HepG2 (cell line): ENCODE measurements at regions not wholly inside any gene's neighbourhood (a gene's known extent, or its start where the extent isn't known, plus 50 kb on each side); places are given as distances from the start of the nearest gene placed in this dataset.

Source experiments
- ATAC-seq: fragments of 200-7000 bp; cut with Tn5 transposase; 3 replicates; pipeline ENCODE4 v1.9.1; 2020; ENCODE audit warnings: mild to moderate bottlenecking, moderate library complexity
- BruUV-seq: library from RNA; stranded (reverse); fragments of 400-500 nt; replicated peaks from 2 replicates; lab custom pipeline; 2021; lab: Mats Ljungman, UMichigan
- CTCF ChIA-PET: fragments of 300-600 bp; formaldehyde crosslinking; extraction: SDS; loops from one replicate; lab custom pipeline; 2021; ENCODE audit warnings: low total read pairs, inconsistent platforms, low intra/inter-chr PET ratio; lab: Yijun Ruan, JAX
- POLR2A ChIA-PET: fragments of 350-600 bp; sonication (Branson Sonifier 250); formaldehyde crosslinking; loops from one replicate; lab custom pipeline; 2020; ENCODE audit warnings: antibody characterized with exemption, inconsistent platforms; lab: Yijun Ruan, JAX
- DNase-seq: peaks from one replicate; pipeline ENCODE4 v3.0.0-alpha.2; 2015; ENCODE audit warnings: low spot score
- FAIRE-seq: peaks from 3 replicates; lab custom pipeline; 2011; peaks lifted over from hg19 to GRCh38; lab: Jason Lieb, UNC
- H2AFZ ChIP-seq: one replicate; pipeline ENCODE4 v1.6.1; 2011; ENCODE audit warnings: low read length, inconsistent platforms
- H3K27ac ChIP-seq: fragments of 300-600 bp; 3 replicates; pipeline ENCODE4 v1.8.0; 2011; ENCODE audit warnings: mixed run types, mild to moderate bottlenecking, mixed read lengths, low read length, inconsistent platforms; ENCODE audit not compliant: insufficient read depth; ENCODE audit errors: extremely low read length
- H3K27me3 ChIP-seq, 2 experiments: fragments of 200-600 bp in 1 of 2; 2 replicates in 1 of 2; 3 replicates in 1 of 2; pipeline versions ENCODE4 v1.6.0 to v1.8.0; 2011; ENCODE audit warnings: low read length in 2 of 2, mild to moderate bottlenecking in 2 of 2, moderate library complexity in 2 of 2, inconsistent platforms in 1 of 2; ENCODE audit not compliant: insufficient read depth in 2 of 2, control insufficient read depth in 1 of 2
- H3K36me3 ChIP-seq, 2 experiments: fragments of 200-600 bp in 1 of 2; replicated peaks in 1 of 2; 2 replicates in 1 of 2; 3 replicates in 1 of 2; pipeline versions ENCODE4 v1.5.1 to v1.8.0; 2011; ENCODE audit warnings: low read length in 2 of 2, inconsistent platforms in 1 of 2; ENCODE audit not compliant: insufficient read depth in 2 of 2, control insufficient read depth in 1 of 2
- H3K4me1 ChIP-seq: 2 replicates; pipeline ENCODE4 v1.5.1; 2012; ENCODE audit warnings: low read length, inconsistent platforms; ENCODE audit not compliant: insufficient read depth
- H3K4me2 ChIP-seq: 2 replicates; pipeline ENCODE4 v1.6.0; 2011; ENCODE audit warnings: low read depth, low read length, inconsistent platforms
- H3K4me3 ChIP-seq, 3 experiments: fragments of 200-600 bp in 1 of 3; sonication (generic), shearing (Covaris generic) in 1 of 3; replicated peaks in 1 of 3; 2 replicates each; pipeline ENCODE4 v1.5.1; 2011 to 2016; ENCODE audit warnings: low read length in 3 of 3, inconsistent platforms in 2 of 3, low read depth in 2 of 3, mild to moderate bottlenecking in 2 of 3, control low read depth in 1 of 3, mixed read lengths in 1 of 3; ENCODE audit not compliant: insufficient read depth in 1 of 3
- H3K79me2 ChIP-seq: one replicate; pipeline ENCODE4 v1.6.1; 2011; ENCODE audit warnings: low read length, inconsistent platforms; ENCODE audit not compliant: insufficient read depth
- H3K9ac ChIP-seq: 2 replicates; pipeline ENCODE4 v1.6.0; 2011; ENCODE audit warnings: mild to moderate bottlenecking, low read depth, low read length, inconsistent platforms; ENCODE audit not compliant: insufficient read depth
- H3K9me3 ChIP-seq: 2 replicates; pipeline ENCODE4 v1.5.1; 2012; ENCODE audit warnings: mild to moderate bottlenecking, low read length
- H4K20me1 ChIP-seq: 2 replicates; pipeline ENCODE4 v1.6.0; 2011; ENCODE audit warnings: inconsistent platforms, mild to moderate bottlenecking, low read length, moderate library complexity; ENCODE audit not compliant: insufficient read depth
- NFKB2 ChIP-seq: sonication (generic); formaldehyde crosslinking; IDR thresholded peaks from 2 replicates; pipeline ENCODE4 v1.4.0; 2020; ENCODE audit warnings: missing genetic modification reagents, borderline replicate concordance
- PCBP2 ChIP-seq: fragments of 200-400 bp; formaldehyde crosslinking; optimal IDR thresholded peaks from 2 replicates; pipeline ENCODE3; 2018; ENCODE audit warnings: low read length, low read depth; ENCODE audit not compliant: poor library complexity, severe bottlenecking
- STAG1 ChIP-seq: sonication (generic); formaldehyde crosslinking; IDR thresholded peaks from 2 replicates; pipeline ENCODE4 v1.4.0; 2020; ENCODE audit warnings: missing genetic modification reagents
- ZNF768 ChIP-seq: sonication (generic); formaldehyde crosslinking; IDR thresholded peaks from 2 replicates; pipeline ENCODE4 v1.4.0; 2020; ENCODE audit warnings: missing genetic modification reagents
- WGBS: methylation state at CpG from one replicate; pipeline ENCODE4 v1.1.6; 2017; ENCODE audit warnings: low lambda C conversion rate; 5-methylcytosine and 5-hydroxymethylcytosine counted together
- in situ Hi-C: cut with HindIII; loops from 2 replicates; pipeline ENCODE4 v1.10.0; 2017; ENCODE audit warnings: low pct_unique_long_range_greater_than_20kb; ENCODE audit not compliant: extremely low pct_ligation_motif_present
- intact Hi-C: fragments of 100-400 bp; cut with micrococcal nuclease; formaldehyde crosslinking; loops from one replicate; pipeline ENCODE4 v1.10.0; 2022; ENCODE audit not compliant: unreplicated experiment
- TF ChIP-seq, protein P1 (sequence below): sonication (generic); formaldehyde crosslinking; IDR thresholded peaks from 2 replicates; pipeline ENCODE4 v1.5.0; 2020; ENCODE audit warnings: mild to moderate bottlenecking, missing genetic modification reagents, moderate library complexity

DNA sequence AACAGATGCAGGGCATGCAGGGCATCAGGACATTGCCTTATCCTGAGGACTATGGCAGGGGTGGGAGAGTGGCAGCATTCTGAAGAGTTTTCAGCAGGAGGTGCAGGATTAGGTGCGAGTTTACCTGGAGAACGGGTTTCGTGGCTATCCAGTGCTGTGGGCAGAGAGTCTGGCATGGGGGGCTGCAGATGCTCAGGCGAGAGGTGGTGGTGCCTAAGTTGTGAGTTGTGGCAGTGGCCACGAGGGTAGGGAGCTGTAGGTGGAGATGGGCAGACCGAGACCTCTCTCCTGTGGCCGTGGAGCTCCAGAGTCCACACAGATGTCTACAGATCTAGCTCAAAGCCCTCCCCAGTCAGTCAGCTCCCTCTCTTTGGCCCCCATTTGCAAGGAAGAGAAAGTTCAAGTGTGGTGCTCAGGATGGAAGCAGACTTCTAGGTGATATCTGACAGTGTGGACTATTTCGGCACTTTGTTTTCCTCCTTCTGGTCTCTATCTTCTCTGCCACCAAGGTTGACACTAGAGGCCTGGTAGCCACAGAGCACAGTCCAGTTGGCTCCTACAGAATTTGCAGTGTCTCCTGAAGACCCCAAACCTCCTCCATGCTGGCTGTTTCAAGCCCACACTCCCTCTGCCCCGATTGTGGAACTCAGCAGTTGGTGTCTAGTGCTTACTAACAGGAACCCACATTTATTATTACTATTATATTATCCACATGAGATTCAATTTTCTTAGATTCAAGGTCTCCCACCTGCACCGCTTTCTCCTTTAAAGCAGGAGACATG is 955.7 kb upstream of the ZNF722 start (continued):
- TF ChIP-seq PCBP2 = no peak
- TF ChIP-seq NFKB2 (CRISPR knock-in tag) = no peak

DNA sequence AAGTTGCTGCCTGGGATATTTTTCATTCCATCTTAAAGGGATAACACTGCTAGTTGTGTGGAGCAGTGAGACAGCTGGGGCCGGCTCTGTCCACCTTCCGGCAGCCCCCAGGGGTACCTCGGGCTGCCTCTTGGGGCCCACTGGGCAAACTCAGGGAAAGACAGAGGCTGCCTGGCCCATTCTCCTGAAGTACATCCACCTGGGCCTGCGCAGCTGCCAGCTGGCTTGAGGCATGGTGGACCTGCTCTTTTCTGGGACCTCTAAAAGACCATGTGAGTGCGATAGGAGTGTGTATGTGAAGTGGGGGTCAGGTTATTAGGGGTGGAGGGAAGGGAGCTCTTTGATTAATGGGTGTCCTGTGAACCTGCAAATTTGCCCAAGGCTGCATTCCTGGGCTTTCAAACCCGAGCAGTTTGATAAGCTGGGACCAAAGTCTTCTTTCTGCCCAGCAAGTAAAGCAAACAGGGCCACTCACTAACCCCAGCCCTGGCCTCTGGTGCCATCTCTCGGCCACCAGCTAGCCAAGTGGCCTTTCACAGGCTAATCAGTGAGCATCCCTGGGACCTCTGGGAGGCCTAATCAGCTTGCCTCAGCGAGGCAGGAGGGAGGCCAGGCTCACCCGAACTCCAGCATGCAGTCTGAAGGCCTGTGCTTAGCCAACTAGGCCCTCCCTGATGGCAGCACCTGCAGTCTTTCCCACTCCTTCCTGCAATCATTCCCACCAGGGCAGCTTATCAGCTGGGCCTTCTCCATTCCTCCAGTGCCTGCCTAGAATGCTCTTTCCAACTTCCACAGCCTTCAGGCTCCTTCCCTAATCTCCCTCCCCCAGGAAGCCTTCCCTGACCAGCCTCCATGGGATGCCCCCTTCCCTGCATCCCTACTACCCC is 954.7 kb upstream of the ZNF722 start:
- ATAC-seq (peak; percentile 83), DNase-seq (peak; percentile 0), FAIRE-seq (no peak)
- in situ Hi-C loops (no loop called here), intact Hi-C loops (no loop called here)
- 16% methylated on average over 5 of the region's 9 CpGs for WGBS
- CTCF ChIA-PET = no interaction called here
- no peak overlapping the region for H2AFZ ChIP-seq
- H3K27ac ChIP-seq = no peak overlapping the region
- no peaks in the 10 kb centered on the region for H3K36me3 ChIP-seq
- no TSS peak for BruUV-seq
- H3K9ac ChIP-seq = no peak overlapping the region
- POLR2A ChIA-PET = no interaction called here
- H3K9me3 ChIP-seq = peaks cover 99% of the 10 kb centered on the region
- no peaks in the 10 kb centered on the region for H3K27me3 ChIP-seq
- no peak overlapping the region for H3K4me3 ChIP-seq
- TF ChIP-seq, protein P1, sequence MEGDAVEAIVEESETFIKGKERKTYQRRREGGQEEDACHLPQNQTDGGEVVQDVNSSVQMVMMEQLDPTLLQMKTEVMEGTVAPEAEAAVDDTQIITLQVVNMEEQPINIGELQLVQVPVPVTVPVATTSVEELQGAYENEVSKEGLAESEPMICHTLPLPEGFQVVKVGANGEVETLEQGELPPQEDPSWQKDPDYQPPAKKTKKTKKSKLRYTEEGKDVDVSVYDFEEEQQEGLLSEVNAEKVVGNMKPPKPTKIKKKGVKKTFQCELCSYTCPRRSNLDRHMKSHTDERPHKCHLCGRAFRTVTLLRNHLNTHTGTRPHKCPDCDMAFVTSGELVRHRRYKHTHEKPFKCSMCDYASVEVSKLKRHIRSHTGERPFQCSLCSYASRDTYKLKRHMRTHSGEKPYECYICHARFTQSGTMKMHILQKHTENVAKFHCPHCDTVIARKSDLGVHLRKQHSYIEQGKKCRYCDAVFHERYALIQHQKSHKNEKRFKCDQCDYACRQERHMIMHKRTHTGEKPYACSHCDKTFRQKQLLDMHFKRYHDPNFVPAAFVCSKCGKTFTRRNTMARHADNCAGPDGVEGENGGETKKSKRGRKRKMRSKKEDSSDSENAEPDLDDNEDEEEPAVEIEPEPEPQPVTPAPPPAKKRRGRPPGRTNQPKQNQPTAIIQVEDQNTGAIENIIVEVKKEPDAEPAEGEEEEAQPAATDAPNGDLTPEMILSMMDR (CRISPR knock-in tag) = 0 out of 2 replicates have a peak, but pooled peaks have one; percentile 19
- TF ChIP-seq STAG1 (CRISPR knock-in tag) (peak; percentile 35; the same call in 1 of the 2 replicates), ZNF768 (CRISPR knock-in tag) (no peak)
- TF ChIP-seq, all 625 proteins: peak for 2
- H3K4me1 ChIP-seq = no peaks in the 10 kb centered on the region
- H4K20me1 ChIP-seq = no peaks in the 10 kb centered on the region
- no peaks in the 10 kb centered on the region for H3K79me2 ChIP-seq
- no peak overlapping the region for H3K4me2 ChIP-seq
